Adrenal gland (tissue), 9 donors: ENCODE measurements at regions not wholly inside any gene's neighbourhood (a gene's known extent, or its start where the extent isn't known, plus 50 kb on each side); places are given as distances from the start of the nearest gene placed in this dataset.
"Not testable (repeated sequence)": the region's sequence is repeated elsewhere in the genome, so short reads cannot be mapped to it uniquely, and the experiment has no call there.

Experiments
- DNase-seq, 7 donors: peaks; one replicate each; pipeline ENCODE4 v3.0.0-alpha.2; 2019 to 2020
- H3K27ac ChIP-seq, 5 donors: fragments of 200-600 bp; sonication (generic) in 4 of 5; 1 replicate in 3 of 5; 2 replicates in 2 of 5; pipeline versions ENCODE4 v1.5.1 to v1.8.0; 2016 to 2020; ENCODE audit warnings: mild to moderate bottlenecking in 1 of 5
- H3K27me3 ChIP-seq: fragments of 200-600 bp; 2 replicates; pipeline ENCODE4 v1.8.0; 2021
- H3K36me3 ChIP-seq, 2 donors: fragments of 200-600 bp; replicated peaks in 1 of 2; 1 replicate in 1 of 2; 2 replicates in 1 of 2; pipeline versions ENCODE4 v1.5.1 to v1.8.0; 2018 to 2022
- H3K4me1 ChIP-seq, 2 donors: fragments of 200-600 bp; replicated peaks in 1 of 2; 1 replicate in 1 of 2; 2 replicates in 1 of 2; pipeline versions ENCODE4 v1.5.1 to v1.8.0; 2018 to 2021
- H3K4me3 ChIP-seq, 4 donors: fragments of 200-600 bp; sonication (generic) in 3 of 4; one replicate each; pipeline ENCODE4 v1.5.1; 2016 to 2018
- H3K9me3 ChIP-seq, 3 donors: fragments of 200-600 bp; sonication (generic) in 1 of 3; replicated peaks in 1 of 3; 1 replicate in 2 of 3; 2 replicates in 1 of 3; pipeline versions ENCODE4 v1.5.1 to v1.8.0; 2016 to 2021
- POLR2A ChIP-seq, 2 donors: fragments of 450-650 bp; IDR thresholded peaks; one replicate each; pipeline ENCODE4 v1.6.1; 2017; ENCODE audit warnings: antibody characterized with exemption in 2 of 2, mild to moderate bottlenecking in 2 of 2, moderate library complexity in 1 of 2
- WGBS, 4 donors: extraction: QIAGEN DNeasy Blood & Tissue Kit in 2 of 4; methylation state at CpG; one replicate each; pipeline versions ENCODE4 v1.1.5 to v1.1.7; 2013 to 2017; 5-methylcytosine and 5-hydroxymethylcytosine counted together
- intact Hi-C, 2 donors: fragments of 100-400 bp; cut with DNase I; formaldehyde crosslinking; loops; one replicate each; pipeline versions ENCODE4 v1.14.1 to v1.15.0; 2022 to 2023
- TF ChIP-seq, protein P1 (sequence below), 6 experiments: fragments of 450-650 bp in 4 of 6; fragments of 200-600 bp in 2 of 6; sonication (generic) in 1 of 6; IDR thresholded peaks; 1 replicate in 5 of 6; 2 replicates in 1 of 6; pipeline versions ENCODE4 v1.5.1 to v1.8.0; 2016 to 2021; ENCODE audit warnings: antibody characterized with exemption in 6 of 6, mild to moderate bottlenecking in 2 of 6, moderate library complexity in 1 of 6
- donor health status: healthy with polysubstance abuse.
- donor health status: Bipolar disorder and iron deficiency.
- donor health status: DM: yes; HTN: yes; CAD: no.
- donor health status: DM: no; HTN: no; CAD: no.
- donor health status: DM: no; HTN: no; CAD: no.

GRCh38 chr21:21996891-21997290, 998.7 kb downstream of the NCAM2 start:
- WGBS, 4 donors, result 79 to 93% (median 86%) methylated on average over 3 of the region's 3 CpGs
- H3K4me1 ChIP-seq, result no peaks in the 10 kb centered on the region
- intact Hi-C loops, result no loop called here
- DNase-seq, result no peak
- no peak overlapping the region for H3K27ac ChIP-seq
- no peaks in the 10 kb centered on the region for H3K36me3 ChIP-seq
- TF ChIP-seq, protein P1, sequence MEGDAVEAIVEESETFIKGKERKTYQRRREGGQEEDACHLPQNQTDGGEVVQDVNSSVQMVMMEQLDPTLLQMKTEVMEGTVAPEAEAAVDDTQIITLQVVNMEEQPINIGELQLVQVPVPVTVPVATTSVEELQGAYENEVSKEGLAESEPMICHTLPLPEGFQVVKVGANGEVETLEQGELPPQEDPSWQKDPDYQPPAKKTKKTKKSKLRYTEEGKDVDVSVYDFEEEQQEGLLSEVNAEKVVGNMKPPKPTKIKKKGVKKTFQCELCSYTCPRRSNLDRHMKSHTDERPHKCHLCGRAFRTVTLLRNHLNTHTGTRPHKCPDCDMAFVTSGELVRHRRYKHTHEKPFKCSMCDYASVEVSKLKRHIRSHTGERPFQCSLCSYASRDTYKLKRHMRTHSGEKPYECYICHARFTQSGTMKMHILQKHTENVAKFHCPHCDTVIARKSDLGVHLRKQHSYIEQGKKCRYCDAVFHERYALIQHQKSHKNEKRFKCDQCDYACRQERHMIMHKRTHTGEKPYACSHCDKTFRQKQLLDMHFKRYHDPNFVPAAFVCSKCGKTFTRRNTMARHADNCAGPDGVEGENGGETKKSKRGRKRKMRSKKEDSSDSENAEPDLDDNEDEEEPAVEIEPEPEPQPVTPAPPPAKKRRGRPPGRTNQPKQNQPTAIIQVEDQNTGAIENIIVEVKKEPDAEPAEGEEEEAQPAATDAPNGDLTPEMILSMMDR (IDR thresholded peaks at IDR 0.05), result no peak
- TF ChIP-seq POLR2A (IDR thresholded peaks at IDR 0.05), result no peak
- H3K4me3 ChIP-seq, result no peak overlapping the region
- H3K27me3 ChIP-seq, result no peaks in the 10 kb centered on the region
- H3K9me3 ChIP-seq, result peaks cover 0 to 6% (median 0%) of the 10 kb centered on the region in 3 donors

DNA sequence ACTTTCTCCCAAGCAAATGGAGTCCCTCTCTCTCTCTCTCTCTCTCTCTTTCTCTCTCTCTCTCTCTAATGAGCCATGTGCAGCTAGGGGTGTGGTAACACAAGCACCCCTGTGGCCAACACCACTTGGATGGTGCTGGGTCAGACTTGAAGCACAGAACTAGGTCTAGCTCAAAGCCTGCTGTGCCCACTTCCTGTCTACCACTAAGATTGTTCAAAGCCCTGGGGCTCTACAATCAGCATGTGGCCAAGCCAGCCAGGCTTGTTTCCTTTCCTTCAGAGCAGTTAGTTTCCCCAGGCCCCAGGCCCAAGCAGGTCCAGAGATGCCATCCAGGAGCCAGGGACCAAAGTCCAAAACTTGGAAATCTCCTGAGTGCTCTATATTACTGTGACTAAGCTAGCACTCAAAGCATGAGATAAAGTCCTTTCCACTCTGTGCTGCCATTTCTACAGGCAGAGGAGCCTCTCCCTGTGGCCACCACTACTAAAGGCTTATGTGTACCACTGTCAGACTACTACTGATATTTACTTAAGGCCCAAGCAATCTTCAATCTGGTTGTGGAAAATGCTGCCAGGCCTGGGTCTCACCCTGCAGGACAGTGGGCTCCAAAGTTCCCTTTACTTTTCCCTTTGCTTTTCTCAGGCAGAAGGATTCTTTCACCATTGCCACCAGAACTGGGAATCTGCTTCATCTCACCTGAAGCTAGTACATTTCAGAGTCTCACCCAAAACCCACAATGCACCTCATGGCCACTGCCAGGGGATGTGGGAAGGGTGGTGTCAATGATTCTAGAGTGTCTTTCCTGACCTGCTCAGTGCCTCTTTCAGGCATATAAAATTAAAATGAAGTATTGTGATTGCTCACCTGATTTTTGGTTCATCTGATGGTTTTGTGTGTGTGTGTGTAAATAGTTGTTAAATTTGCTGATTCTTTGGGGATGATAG, 999.5 kb downstream of the NCAM2 start:
- TF ChIP-seq, protein P1 (IDR thresholded peaks at IDR 0.05), result no peak
- TF ChIP-seq POLR2A (IDR thresholded peaks at IDR 0.05), result no peak
- H3K9me3 ChIP-seq, result peaks cover 0 to 6% (median 0%) of the 10 kb centered on the region in 3 donors
- no peak for DNase-seq
- no peaks in the 10 kb centered on the region for H3K27me3 ChIP-seq
- no peaks in the 10 kb centered on the region for H3K4me1 ChIP-seq
- no peak overlapping the region for H3K4me3 ChIP-seq
- H3K27ac ChIP-seq, result no peak overlapping the region
- intact Hi-C loops, result no loop called here
- H3K36me3 ChIP-seq, result no peaks in the 10 kb centered on the region

GRCh38 chr21:22019766-22020165, 1021.6 kb downstream of the NCAM2 start:
- intact Hi-C loops, result no loop called here
- TF ChIP-seq, protein P1 (IDR thresholded peaks at IDR 0.05), result no peak
- TF ChIP-seq POLR2A (IDR thresholded peaks at IDR 0.05), result no peak
- Histone ChIP-seq H3K4me1 (no peaks in the 10 kb centered on the region), H3K27me3 (no peaks in the 10 kb centered on the region), H3K9me3 (no peaks in the 10 kb centered on the region), H3K27ac (no peak overlapping the region), H3K36me3 (no peaks in the 10 kb centered on the region), H3K4me3 (no peak overlapping the region)
- DNase-seq, result no peak
- WGBS, 4 donors, result 54 to 76% (median 61%) methylated on average over 1 of the region's 1 CpG

DNA sequence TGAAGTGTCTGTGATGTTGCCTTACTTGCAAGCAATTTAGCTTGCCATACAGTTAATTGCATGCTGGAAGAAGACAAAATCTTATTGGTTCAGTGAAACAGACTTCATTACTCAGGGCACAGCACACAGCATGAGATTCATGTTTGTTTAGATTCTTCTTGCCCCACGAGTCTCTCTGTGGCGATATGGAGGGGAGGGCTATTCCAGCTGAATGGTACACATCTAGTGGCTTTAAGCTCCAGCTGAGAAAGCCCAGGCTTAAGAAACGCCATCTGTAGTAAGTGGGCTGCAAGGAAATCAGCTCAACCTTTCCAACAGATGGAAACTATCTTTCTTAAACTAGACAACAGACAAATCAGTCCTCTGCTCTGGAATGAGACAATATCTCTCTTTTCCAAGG, 1022.0 kb downstream of the NCAM2 start:
- no peaks in the 10 kb centered on the region for H3K27me3 ChIP-seq
- TF ChIP-seq, protein P1 (IDR thresholded peaks at IDR 0.05), result no peak
- no peak for TF ChIP-seq POLR2A (IDR thresholded peaks at IDR 0.05)
- intact Hi-C loops, result no loop called here
- DNase-seq, result no peak
- no peaks in the 10 kb centered on the region for H3K4me1 ChIP-seq
- no peak overlapping the region for H3K27ac ChIP-seq
- H3K4me3 ChIP-seq, result no peak overlapping the region
- H3K9me3 ChIP-seq, result no peaks in the 10 kb centered on the region
- no peaks in the 10 kb centered on the region for H3K36me3 ChIP-seq
- WGBS, 4 donors, result 51 to 64% (median 59%) methylated on average over 3 of the region's 3 CpGs

GRCh38 chr21:22023896-22024295, 1025.7 kb downstream of the NCAM2 start:
- H3K4me3 ChIP-seq, H3K9me3 ChIP-seq, intact Hi-C loops, DNase-seq, H3K36me3 ChIP-seq, H3K27me3 ChIP-seq, H3K4me1 ChIP-seq, H3K27ac ChIP-seq: not testable (repeated sequence)
- WGBS, 4 donors, result 47 to 60% (median 51%) methylated on average over 2 of the region's 2 CpGs
